GM19463 (cell line): ENCODE measurements at regions not wholly inside any gene's neighbourhood (a gene's known extent, or its start where the extent isn't known, plus 50 kb on each side); places are given as distances from the start of the nearest gene placed in this dataset.
"Not testable (repeated sequence)": the region's sequence is repeated elsewhere in the genome, so short reads cannot be mapped to it uniquely, and the experiment has no call there.

Experiments
- ATAC-seq: cut with Tn5 transposase; IDR thresholded peaks from one replicate; pipeline ENCODE4 v1.9.1; 2021; ENCODE audit warnings: mild to moderate bottlenecking, moderate library complexity; ENCODE audit not compliant: unreplicated experiment

DNA sequence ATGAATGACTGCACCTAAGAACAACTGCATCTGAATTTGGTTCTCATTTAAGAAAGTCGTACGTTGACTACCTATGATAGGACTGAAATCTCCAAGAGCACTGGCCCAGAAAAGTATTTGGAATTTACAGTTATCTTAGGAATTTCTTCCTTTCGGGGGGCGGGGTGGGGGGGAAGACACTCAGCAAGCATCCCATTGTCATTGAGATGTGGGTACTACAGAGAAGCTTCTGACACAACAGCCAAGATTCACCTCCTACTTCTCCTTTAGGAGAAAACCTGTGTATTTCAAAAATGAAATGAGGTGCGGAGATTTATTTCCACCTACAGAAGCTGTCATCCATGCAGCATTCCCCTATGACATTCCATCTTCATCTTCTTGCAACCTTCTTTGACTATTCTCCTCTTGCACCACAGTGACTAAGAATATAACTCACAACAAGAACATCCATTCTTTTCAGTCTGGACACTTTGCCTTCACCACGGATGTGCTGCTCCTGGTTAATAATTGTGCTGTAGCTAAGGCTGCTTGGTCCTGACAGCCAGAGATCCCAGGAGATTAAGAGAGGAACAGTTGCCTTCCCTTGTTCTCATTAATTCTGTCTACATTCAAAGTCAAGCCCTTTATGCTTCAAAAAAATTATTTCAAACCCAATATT is 98.4 kb upstream of the FRMD4A start:
- ATAC-seq, result no peak

GRCh38 chr10:14425034-14425433 is 94.3 kb upstream of the FRMD4A start:
- no peak for ATAC-seq

- no peak for ATAC-seq
Observed at GRCh38 chr10:14423111-14423744, 92.5 kb upstream of the FRMD4A start.

GRCh38 chr10:14422431-14422830 is 91.7 kb upstream of the FRMD4A start:
- ATAC-seq, result no peak

DNA sequence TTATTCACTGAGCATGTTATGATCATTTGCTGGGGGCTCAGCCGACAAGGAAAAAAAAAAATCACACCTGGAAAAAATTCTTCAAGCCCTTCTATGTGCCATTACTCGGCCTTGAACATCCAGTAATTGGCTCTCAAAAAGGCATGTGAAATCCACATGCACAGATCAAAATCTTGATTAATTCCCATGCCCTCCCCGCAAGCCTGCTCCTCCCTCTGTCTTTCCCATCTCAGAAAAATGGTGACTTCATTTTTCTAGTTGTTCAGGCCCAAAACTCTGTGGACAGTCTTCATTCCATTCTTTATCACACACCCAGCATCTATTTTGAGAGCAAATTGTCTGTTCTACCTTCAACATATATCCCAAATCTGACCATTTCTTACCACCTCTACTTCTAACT is 91.2 kb upstream of the FRMD4A start:
- ATAC-seq, result no peak

DNA sequence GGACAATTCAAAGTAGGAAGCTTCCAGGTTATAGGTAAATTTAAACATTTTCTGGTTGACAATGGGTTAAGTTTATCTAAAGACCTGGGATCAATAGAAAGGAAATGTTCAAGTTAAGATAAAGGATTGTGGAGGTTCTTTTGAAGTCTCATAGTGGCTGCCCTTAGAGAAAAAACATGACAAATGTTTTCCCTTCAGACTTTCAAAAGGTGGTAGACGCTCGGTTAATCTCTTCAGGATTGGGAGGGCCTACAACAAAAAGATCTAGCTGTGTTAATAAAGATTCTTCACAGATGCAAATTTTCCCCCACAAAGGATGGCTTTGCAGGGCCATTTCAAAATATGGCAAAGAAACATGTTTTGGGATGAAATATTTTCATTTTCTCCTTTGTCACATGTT is 86.6 kb upstream of the FRMD4A start:
- ATAC-seq, result not testable (repeated sequence)

GRCh38 chr10:14416308-14416700 is 85.6 kb upstream of the FRMD4A start:
- no peak for ATAC-seq

DNA sequence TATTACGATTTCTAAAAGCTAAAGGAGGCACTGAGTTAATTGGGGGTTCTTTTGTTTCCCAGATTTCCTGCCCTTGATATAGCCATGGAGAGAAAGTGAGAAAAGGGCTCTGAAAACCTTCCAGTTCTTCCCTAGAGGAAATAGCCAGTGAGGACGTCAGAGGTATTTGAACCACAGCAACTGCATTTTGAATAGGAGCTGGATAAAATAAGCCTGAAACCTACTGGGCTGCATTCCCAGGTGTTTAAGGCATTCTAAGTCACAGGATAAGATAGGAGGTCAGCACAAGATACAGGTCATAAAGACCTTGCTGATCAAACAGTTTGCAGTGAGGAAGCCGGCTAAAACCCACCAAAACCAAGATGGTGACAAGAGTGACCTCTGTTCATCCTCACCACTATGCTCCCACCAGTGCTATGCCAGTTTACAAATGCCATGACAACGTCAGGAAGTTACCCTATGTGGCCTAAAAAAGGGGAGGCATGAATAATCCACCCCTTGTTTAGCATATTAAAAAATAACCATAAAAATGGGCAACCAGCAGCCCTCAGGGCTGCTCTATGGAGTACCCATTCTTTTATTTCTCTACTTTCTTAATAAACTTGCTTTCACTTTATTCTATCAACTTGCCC is 85.1 kb upstream of the FRMD4A start:
- no peak for ATAC-seq

- ATAC-seq, result no peak
Observed at GRCh38 chr10:14414901-14415300, 84.2 kb upstream of the FRMD4A start.

- ATAC-seq, result no peak
Observed at GRCh38 chr10:14413523-14413922, 82.8 kb upstream of the FRMD4A start.

GRCh38 chr10:14412624-14413023 is 81.9 kb upstream of the FRMD4A start:
- ATAC-seq, result no peak

GRCh38 chr10:14409856-14410458 is 79.2 kb upstream of the FRMD4A start:
- no peak for ATAC-seq

GRCh38 chr10:14409247-14409646 is 78.5 kb upstream of the FRMD4A start:
- ATAC-seq, result no peak

- ATAC-seq, result no peak
Observed at GRCh38 chr10:14408139-14408538, 77.4 kb upstream of the FRMD4A start.

GRCh38 chr10:14407567-14407966 is 76.8 kb upstream of the FRMD4A start:
- no peak for ATAC-seq

- no peak for ATAC-seq
Observed at GRCh38 chr10:14405076-14406065, 74.6 kb upstream of the FRMD4A start.

- ATAC-seq, result no peak
Observed at GRCh38 chr10:14403881-14404623, 73.3 kb upstream of the FRMD4A start.

GRCh38 chr10:14403359-14403758 is 72.6 kb upstream of the FRMD4A start:
- ATAC-seq, result no peak

GRCh38 chr10:14399641-14400040 is 68.9 kb upstream of the FRMD4A start:
- no peak for ATAC-seq

DNA sequence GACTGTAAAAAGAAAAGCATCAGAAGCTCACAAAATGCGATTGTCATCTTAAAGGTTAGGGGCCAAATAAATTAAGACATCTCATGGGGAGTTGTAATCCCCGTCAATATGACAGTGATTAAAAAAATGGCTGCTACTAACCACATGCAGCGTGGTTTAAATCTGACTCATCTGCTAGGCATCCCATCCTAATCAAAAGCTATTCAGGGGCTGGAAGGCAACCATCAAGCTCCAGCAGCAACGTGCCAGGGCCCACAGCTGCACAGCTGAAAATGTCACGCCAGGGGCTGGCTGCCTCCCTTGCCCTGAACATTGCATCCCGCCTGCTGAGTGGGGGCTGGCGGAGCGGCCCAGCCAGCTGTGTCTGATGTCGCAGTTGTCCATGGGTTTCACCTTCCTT is 66.3 kb upstream of the FRMD4A start:
- no peak for ATAC-seq
